ENCODE measurements at regions not wholly inside any gene's neighbourhood (a gene's known extent, or its start where the extent isn't known, plus 50 kb on each side); places are given as distances from the start of the nearest gene placed in this dataset.

- ChIA-PET CTCF (no interaction called here), POLR2A (no interaction called here)
- no peak for TF ChIP-seq LEF1 (IDR thresholded peaks at IDR 0.05; ENCODE audit: borderline replicate concordance)
- no peak for DNase-seq (ENCODE audit: extremely low spot score)
These were observed 54.7 kb downstream of the IRX3 start for GRCh38 chr16:54231919-54232318.

- no peak for DNase-seq (ENCODE audit: extremely low spot score)
- CTCF ChIA-PET, result no interaction called here
- POLR2A ChIA-PET, result no interaction called here
- TF ChIP-seq FOXK2 (IDR thresholded peaks at IDR 0.05) (no peak), CTBP1 (IDR thresholded peaks at IDR 0.05; ENCODE audit: borderline replicate concordance) (no peak), NFRKB (IDR thresholded peaks at IDR 0.05) (no peak), TARDBP (IDR thresholded peaks at IDR 0.05) (no peak), SP1 (IDR thresholded peaks at IDR 0.05) (no peak), ZNF384 (IDR thresholded peaks at IDR 0.05) (no peak), ARNT (IDR thresholded peaks at IDR 0.05) (no peak), FOXA1 (IDR thresholded peaks at IDR 0.05) (no peak), LEF1 (IDR thresholded peaks at IDR 0.05; ENCODE audit: borderline replicate concordance) (no peak), HDGF (IDR thresholded peaks at IDR 0.05; ENCODE audit: borderline replicate concordance) (no peak)
These were observed 55.3 kb downstream of the IRX3 start for GRCh38 chr16:54231336-54231735.

DNA sequence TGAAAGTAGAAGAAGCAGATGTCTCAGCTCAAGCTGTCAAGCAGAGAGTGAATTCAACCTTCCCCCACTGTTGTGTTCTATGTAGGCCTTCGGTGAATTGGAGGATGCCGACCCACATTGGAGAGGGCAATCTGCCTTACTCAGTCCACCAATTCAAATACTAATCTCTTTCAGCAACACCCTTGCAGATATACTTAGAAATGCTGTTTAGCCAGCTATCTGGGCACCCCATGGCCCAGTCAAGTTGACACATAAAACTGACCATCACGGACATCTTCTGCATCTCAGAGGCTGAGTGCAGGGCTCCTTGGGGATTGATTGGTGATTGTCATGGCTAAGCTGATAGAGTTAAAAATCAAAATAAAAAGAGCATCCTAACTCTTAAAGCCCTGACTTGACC is 58.3 kb downstream of the IRX3 start:
- CTCF ChIA-PET, result no interaction called here
- POLR2A ChIA-PET, result no interaction called here
- TF ChIP-seq L3MBTL2 (conservative IDR thresholded peaks at IDR 0.05), result no peak
- TF ChIP-seq ZNF384 (IDR thresholded peaks at IDR 0.05), result no peak
- TF ChIP-seq FOXK2 (IDR thresholded peaks at IDR 0.05), result no peak
- no peak for TF ChIP-seq HDGF (IDR thresholded peaks at IDR 0.05; ENCODE audit: borderline replicate concordance)
- no peak for TF ChIP-seq NFRKB (IDR thresholded peaks at IDR 0.05)
- no peak for TF ChIP-seq FOXA1 (IDR thresholded peaks at IDR 0.05)
- TF ChIP-seq ELF4 (IDR thresholded peaks at IDR 0.05), result no peak
- TF ChIP-seq SUZ12 (IDR thresholded peaks at IDR 0.05), result no peak
- TF ChIP-seq BHLHE40 (IDR thresholded peaks at IDR 0.05; ENCODE audit: borderline replicate concordance), result no peak
- TF ChIP-seq FOXM1 (IDR thresholded peaks at IDR 0.05; ENCODE audit: borderline replicate concordance), result no peak
- no peak for TF ChIP-seq ARNT (IDR thresholded peaks at IDR 0.05)
- no peak for TF ChIP-seq PKNOX1 (IDR thresholded peaks at IDR 0.05)
- no peak for TF ChIP-seq TARDBP (IDR thresholded peaks at IDR 0.05)
- TF ChIP-seq LEF1 (IDR thresholded peaks at IDR 0.05; ENCODE audit: borderline replicate concordance), result no peak
- TF ChIP-seq SP1 (IDR thresholded peaks at IDR 0.05), result no peak
- TF ChIP-seq CTBP1 (IDR thresholded peaks at IDR 0.05; ENCODE audit: borderline replicate concordance), result no peak

DNA sequence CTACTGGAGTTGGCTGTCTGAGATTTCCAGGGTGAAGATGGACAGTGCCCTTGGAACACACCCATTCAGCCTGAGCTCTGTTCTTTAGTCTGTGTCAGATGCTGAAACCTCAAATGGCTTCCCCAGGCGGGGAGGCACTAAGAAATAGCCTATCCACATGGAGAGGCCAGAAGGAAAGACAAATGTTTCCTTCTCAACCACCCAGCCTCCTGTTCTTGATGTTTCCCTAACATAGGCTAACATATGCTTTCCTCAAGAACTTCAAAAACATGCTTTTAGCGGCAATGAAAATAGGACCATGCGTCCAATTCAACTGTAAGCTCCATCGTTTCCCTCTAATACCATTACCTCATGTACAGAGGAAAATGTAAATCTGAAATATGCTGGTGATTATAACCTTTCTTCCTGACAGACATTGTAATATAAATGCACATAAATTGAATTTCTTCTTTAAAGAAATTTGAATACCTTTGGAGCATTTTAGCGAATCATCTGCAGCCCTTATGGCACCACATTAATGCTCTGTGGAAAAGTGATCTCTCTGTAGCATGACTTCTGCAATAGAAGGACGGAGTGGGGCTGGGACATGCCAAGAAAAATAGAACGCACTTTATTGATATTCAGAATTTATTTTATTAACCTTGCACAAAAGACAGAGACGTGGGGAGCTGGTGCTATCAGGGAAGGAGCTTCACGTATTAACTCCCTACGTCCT is 60.1 kb downstream of the IRX3 start:
- ChIA-PET POLR2A (no interaction called here), CTCF (interaction anchor here (0.6 kb wide), 1 partner anchor 129 kb away, joined by 3 read pairs; no protein-coding TSS in a partner anchor)
- DNase-seq (ENCODE audit: extremely low spot score), result no peak
- TF ChIP-seq ARNT (IDR thresholded peaks at IDR 0.05), result no peak
- TF ChIP-seq TARDBP (IDR thresholded peaks at IDR 0.05), result no peak
- no peak for TF ChIP-seq FOXK2 (IDR thresholded peaks at IDR 0.05)
- TF ChIP-seq FOXA1 (IDR thresholded peaks at IDR 0.05), result no peak
- no peak for TF ChIP-seq SP1 (IDR thresholded peaks at IDR 0.05)
- no peak for TF ChIP-seq FOXM1 (IDR thresholded peaks at IDR 0.05; ENCODE audit: borderline replicate concordance)
- no peak for TF ChIP-seq L3MBTL2 (conservative IDR thresholded peaks at IDR 0.05)
- TF ChIP-seq LEF1 (IDR thresholded peaks at IDR 0.05; ENCODE audit: borderline replicate concordance), result no peak
- no peak for TF ChIP-seq ELF4 (IDR thresholded peaks at IDR 0.05)
- no peak for TF ChIP-seq SUZ12 (IDR thresholded peaks at IDR 0.05)
- TF ChIP-seq HDGF (IDR thresholded peaks at IDR 0.05; ENCODE audit: borderline replicate concordance), result no peak
- no peak for TF ChIP-seq BHLHE40 (IDR thresholded peaks at IDR 0.05; ENCODE audit: borderline replicate concordance)
- TF ChIP-seq NFRKB (IDR thresholded peaks at IDR 0.05), result no peak
- TF ChIP-seq ZNF384 (IDR thresholded peaks at IDR 0.05), result no peak
- no peak for TF ChIP-seq CTBP1 (IDR thresholded peaks at IDR 0.05; ENCODE audit: borderline replicate concordance)
- no peak for TF ChIP-seq PKNOX1 (IDR thresholded peaks at IDR 0.05)

More for the DNA sequence above, 58.3 kb downstream of the IRX3 start:
- DNase-seq (ENCODE audit: extremely low spot score), result no peak

DNA sequence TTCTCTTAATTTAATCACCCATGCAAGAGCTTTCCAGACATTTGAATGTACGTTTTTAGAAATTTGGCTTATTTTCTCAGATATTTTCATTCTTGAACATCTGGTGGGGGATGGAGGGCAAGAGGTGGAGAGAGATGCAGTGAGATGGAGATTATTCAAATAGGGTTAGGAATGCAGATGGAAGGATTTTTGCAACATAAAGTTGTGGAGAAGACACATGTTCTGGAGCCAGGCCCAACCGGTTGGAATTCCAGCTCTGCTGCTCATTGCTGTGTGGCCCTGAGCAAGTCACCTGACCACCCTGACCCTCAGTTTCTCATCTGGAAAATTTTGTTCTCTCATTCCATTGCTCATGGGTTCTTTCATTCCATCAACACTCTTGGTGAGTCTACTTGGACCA is 66.9 kb downstream of the IRX3 start:
- POLR2A ChIA-PET, result no interaction called here
- TF ChIP-seq FOXA1 (IDR thresholded peaks at IDR 0.05), result no peak
- CTCF ChIA-PET, result no interaction called here
- no peak for DNase-seq (ENCODE audit: extremely low spot score)

- no peak for TF ChIP-seq SUZ12 (IDR thresholded peaks at IDR 0.05)
- TF ChIP-seq NFRKB (IDR thresholded peaks at IDR 0.05), result no peak
- TF ChIP-seq SP1 (IDR thresholded peaks at IDR 0.05), result no peak
- no peak for TF ChIP-seq ZNF384 (IDR thresholded peaks at IDR 0.05)
- TF ChIP-seq ARNT (IDR thresholded peaks at IDR 0.05), result no peak
- no peak for TF ChIP-seq BHLHE40 (IDR thresholded peaks at IDR 0.05; ENCODE audit: borderline replicate concordance)
- TF ChIP-seq CTBP1 (IDR thresholded peaks at IDR 0.05; ENCODE audit: borderline replicate concordance), result no peak
- no peak for TF ChIP-seq LEF1 (IDR thresholded peaks at IDR 0.05; ENCODE audit: borderline replicate concordance)
- no peak for TF ChIP-seq FOXA1 (IDR thresholded peaks at IDR 0.05)
- no peak for TF ChIP-seq HDGF (IDR thresholded peaks at IDR 0.05; ENCODE audit: borderline replicate concordance)
- no peak for TF ChIP-seq FOXK2 (IDR thresholded peaks at IDR 0.05)
- TF ChIP-seq TARDBP (IDR thresholded peaks at IDR 0.05), result no peak
- TF ChIP-seq ELF4 (IDR thresholded peaks at IDR 0.05), result no peak
- ChIA-PET CTCF (no interaction called here), POLR2A (no interaction called here)
- no peak for DNase-seq (ENCODE audit: extremely low spot score)
These were observed 69.9 kb downstream of the IRX3 start for GRCh38 chr16:54216688-54217087.

- TF ChIP-seq ZNF384 (IDR thresholded peaks at IDR 0.05) (no peak), ELF4 (IDR thresholded peaks at IDR 0.05) (no peak), FOXK2 (IDR thresholded peaks at IDR 0.05) (no peak), L3MBTL2 (conservative IDR thresholded peaks at IDR 0.05) (no peak), CTBP1 (IDR thresholded peaks at IDR 0.05; ENCODE audit: borderline replicate concordance) (no peak), NFRKB (IDR thresholded peaks at IDR 0.05) (no peak), FOXA1 (IDR thresholded peaks at IDR 0.05) (no peak), PKNOX1 (IDR thresholded peaks at IDR 0.05) (no peak), LEF1 (IDR thresholded peaks at IDR 0.05; ENCODE audit: borderline replicate concordance) (no peak), SUZ12 (IDR thresholded peaks at IDR 0.05) (no peak), FOXM1 (IDR thresholded peaks at IDR 0.05; ENCODE audit: borderline replicate concordance) (no peak), ARNT (IDR thresholded peaks at IDR 0.05) (no peak)
- ChIA-PET CTCF (no interaction called here), POLR2A (no interaction called here)
- no peak for DNase-seq (ENCODE audit: extremely low spot score)
These were observed 70.3 kb downstream of the IRX3 start for GRCh38 chr16:54216268-54216667.
